GM19372 (cell line): ENCODE measurements at regions not wholly inside any gene's neighbourhood (a gene's known extent, or its start where the extent isn't known, plus 50 kb on each side); places are given as distances from the start of the nearest gene placed in this dataset.
"Not testable (repeated sequence)": the region's sequence is repeated elsewhere in the genome, so short reads cannot be mapped to it uniquely, and the experiment has no call there.

ENCODE experiments used
- ATAC-seq: cut with Tn5 transposase; IDR thresholded peaks from one replicate; pipeline ENCODE4 v1.9.1; 2021; ENCODE audit warnings: mild to moderate bottlenecking, low read depth, moderate library complexity; ENCODE audit not compliant: unreplicated experiment

DNA sequence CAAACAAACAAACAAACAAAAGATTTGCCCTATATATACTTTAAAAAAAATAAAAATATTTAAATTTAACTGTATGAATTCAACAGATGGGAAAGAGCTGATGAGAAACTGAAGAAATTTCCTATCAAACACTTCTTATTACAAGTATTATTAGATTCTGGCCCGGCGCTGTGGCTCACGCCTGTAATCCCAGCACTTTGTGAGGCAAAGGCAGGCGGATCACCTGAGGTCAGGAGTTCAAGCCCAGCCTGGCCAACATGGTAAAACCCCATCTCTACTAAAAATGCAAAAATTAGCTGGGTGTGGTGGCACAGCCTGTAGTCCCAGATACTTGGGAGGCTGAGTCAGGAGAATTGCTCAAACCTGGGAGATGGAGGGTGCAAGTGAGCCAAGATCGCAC lies 180.8 kb downstream of the ABCC12 start:
- ATAC-seq = not testable (repeated sequence)

DNA sequence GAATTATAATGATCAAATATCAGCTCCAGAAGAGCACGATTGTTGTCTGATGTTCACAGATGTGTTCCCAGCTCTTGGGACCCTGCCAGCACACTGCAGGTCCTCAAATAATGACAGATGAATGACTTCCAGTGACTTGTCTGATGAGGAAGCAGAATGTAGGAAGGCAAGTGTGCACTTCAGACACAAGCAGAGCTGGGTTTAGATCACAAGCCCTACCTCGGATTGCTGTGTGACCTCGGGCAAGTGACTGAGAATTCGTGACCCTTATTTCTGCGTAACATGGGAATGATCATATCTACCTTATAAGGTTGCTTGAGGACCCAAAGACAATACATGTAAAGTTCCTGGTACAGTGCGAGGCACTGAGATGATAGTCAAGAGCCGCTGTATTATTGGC lies 182.2 kb downstream of the ABCC12 start:
- no peak for ATAC-seq

DNA sequence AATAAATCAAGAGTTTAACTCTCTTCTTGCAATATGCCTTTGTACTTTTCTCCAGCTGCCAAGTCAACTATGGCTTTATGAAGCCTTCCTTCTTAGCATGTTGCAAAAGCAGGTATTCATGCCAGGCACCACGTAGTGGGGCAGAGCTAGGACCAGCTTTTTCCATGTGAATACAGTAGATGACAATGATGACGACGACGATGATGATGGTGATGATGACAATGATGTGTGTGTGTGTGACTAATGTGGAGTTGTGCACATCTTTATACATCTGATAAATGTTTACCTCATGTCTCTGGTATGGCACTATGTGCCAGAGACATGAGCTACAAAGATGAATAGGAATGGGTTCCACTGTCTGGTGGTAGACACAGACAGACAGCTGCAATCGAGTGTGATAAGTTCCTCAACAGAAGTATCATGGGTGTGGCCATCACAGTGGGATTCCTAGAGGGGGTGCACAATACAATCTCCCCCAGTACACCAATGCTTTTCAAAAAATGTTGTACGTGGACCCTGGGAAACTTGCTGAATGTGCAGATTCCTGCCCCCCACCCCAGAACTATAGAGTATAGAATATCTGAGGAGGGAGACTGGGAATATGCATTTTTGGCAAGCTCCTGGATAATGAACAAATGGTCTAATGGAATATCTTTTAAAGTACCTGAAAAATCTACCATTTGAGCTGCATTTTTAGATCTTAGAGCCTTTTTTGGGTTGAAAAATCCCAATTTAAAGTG lies 183.4 kb downstream of the ABCC12 start:
- no peak for ATAC-seq

DNA sequence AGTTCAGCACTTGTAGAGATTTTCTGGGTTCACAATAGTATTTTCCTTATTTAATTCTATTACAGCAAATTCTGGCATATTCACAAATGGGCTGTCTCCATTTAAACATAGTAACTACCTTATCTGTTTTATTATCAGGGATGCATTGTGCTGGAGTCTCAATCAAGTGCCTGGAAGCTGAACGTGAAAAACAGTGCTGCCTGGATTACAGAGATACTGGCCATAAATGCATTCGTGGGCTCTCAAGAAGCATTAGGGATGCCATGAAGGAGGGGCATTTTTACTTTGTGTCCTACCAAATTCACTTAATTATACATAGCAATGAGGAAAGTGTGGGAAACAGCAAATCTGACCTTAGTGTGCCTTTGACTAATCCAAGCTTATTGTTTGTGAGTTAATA lies 184.6 kb downstream of the ABCC12 start:
- no peak for ATAC-seq

DNA sequence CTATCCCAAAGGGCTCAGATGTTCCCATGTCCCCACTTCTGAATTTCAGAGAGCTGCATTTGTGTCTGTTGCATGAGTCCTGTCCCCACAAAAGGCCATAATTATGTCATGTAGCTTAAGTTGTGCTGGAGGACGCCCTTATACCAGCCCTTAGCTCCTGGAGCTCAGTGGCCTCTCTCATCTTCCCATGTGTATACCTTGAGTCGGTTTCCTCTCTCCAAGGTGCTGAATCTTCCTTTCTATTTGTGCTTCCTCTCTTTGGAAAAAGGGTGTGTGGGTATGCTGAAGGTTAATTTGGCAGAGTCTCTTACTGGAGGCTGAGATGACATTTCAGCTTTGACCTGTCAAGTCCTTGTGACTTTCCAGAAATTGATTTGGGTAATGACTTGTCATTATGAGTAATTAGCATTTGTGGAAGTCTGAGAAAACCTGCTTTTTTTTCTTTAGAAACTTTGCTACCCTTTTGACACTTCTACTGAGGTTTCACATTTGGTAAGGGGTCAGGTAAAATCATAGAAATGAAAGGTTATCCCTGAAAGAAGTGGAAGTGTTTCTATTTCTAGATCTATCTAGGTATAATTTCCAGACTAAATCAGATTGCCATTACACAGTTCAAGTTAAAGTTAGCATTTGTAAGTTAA lies 185.4 kb downstream of the ABCC12 start:
- no peak for ATAC-seq

DNA sequence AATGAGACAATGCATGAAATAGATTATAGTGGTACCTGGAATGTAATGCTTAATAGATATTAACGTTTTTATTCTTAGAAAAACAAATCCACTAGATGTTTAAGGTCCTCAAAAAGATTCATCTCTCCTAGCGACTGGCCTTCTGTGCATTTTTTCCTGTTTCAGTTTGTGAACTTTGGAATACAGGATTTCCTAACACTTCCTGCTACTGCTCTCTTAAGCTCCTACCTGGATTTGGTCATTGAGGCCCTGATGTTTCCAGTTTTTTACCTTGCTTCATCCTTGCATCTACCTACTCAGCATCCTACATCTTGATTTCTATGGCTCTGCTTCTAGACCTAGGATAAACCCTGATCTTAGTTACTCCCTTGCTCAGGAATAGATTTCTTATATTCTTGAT lies 188.4 kb downstream of the ABCC12 start:
- ATAC-seq = no peak

DNA sequence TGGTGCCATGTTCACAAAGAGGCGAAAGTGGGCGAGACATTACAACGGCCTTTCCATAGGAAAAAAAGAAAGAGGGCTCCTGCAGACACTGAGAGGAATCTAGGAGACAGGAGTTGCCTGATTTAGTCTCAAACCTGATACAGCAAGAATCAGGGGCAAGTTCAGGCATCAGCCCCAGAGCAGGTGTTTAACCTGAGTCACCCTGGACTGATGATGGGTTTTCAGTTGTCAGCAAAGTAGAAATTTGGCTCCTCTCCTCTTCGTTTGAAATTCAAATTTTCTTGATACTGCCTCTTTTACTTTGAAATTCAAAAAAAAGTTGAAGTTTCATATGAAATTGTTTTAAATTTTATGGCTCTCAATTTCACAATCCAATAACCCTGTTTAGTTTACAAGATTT lies 189.5 kb downstream of the ABCC12 start:
- ATAC-seq = no peak

DNA sequence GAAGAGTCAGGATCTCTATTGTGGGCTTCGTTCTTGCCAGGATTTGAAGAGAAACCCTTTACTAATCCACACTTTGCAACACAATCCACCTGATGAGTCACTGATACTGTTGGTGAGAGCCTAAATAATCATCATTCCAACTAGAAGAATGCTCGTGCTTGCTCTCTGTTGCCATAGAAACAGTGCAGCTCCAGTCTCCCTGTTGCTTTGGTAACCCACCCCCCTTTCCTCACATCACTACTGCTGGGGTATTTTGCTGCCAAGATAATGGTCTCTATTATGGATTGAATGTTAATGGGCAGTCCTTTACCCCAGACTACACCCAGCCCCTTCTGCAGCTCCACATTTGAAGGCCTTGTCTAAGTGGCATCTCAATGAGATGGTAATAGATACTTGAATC lies 190.4 kb downstream of the ABCC12 start:
- ATAC-seq = no peak

DNA sequence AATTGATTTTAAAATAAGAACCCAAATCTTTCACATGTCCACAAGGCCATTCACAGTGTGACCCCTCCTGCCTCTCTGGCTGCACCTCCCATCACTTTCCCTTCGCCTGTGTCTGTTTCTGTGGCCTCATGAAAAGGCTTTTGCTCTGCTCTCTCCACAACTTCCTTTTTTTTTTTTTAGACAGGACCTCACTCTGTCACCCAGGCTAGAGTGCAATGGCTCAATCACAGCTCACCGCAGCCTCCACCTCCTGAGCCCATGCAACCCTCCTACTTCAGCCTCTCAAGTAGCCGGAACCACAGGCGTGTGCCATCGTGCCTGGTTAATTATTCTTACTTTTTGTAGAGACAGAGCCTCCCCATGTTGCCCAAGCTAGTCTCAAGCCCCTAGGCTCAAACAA lies 197.1 kb downstream of the ABCC12 start:
- no peak for ATAC-seq

DNA sequence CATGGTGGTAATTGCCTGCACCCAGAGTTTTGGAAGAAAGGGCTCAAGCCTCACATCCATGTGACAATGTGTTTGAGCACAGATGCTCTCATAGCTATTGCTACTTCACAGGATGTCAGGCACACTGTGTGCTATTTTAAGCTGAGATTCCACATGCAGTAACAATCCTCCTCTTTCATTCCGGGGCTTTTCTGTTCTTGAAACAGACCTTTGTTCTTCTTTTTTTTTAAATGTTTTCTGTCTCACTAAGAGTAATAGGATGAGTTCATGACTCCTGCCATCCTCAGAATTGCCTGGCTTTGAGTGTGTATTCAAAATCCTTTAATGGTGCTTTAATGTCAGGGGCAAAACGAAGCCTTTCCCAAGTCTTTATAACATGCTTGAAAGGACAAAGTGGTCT lies 198.9 kb downstream of the ABCC12 start:
- ATAC-seq = no peak

DNA sequence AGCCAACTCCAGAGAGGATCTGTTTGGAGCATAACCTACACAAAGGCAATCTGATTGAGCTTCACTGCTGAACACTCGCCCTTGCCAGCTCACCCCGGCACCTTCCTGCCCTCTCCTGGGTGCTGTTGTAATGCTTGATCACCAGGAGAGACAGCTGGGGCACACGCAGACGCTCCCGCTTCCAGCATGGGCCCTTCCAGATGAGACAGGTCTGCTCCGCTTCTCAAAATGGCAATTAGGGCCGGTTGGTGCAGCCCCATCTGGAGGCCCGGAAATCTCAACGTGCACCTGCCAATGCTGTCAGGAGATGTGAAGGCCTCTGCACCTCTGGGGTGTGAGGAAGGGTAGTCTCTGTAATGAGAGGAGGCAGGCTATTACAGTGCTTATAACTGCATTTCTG lies 206.1 kb downstream of the ABCC12 start:
- ATAC-seq = no peak

DNA sequence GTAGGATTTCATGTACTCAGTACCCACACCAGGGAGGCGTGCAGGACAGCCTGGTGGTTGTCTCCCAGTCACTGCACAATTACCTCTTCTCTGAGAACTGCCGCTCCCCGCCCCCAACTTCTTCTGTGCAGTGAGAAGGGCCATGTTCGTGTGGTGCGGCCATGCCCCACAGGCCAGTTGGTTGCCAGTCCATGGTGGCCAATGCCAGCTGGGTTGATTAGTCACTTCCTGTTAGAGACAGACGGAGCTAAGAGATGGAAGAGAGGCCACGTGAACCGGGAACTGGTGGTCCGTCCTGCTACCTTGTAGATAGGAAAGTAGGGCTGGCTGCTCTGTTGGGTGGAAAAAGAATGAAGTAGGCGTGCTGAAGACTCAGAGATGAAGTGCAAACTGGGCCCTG lies 206.5 kb downstream of the ABCC12 start:
- ATAC-seq = no peak

DNA sequence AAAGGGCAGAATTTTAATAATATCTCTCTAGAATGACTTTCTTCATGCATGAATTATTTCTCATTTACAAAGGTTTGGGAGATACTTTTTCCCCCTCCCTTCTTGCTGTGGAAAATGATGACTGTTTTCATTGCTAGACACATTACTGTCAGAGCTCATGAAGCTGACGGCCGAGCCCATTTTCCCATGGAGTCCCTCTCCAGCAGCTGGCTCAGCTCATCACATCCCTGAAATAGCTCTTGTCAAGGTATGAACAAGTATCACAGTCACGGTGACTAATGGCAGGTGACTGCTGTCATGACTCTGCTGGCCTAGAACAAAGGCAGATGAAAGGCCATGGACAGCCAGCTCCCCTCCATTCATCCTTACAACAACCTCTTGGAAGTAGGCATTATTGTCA lies 208.1 kb downstream of the ABCC12 start:
- no peak for ATAC-seq

DNA sequence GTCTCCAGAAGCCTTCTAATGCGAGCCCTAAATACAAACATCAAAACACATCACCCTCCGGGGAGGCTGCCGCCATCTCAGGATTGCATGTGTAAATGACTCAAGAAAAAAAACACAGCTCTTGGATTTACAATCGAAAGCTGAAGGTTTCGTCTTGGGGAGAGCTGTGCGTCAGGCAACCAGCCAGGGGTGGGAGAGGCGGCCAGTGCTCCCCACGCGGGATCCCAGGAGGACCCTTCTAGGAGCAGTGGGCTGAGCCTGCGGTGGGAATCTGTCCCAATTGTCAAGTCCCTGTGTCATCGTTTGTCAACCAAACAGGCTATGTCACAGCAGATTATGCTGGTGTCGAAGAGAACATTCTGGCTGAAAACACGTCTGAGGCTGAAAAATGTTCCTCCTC lies 209.7 kb downstream of the ABCC12 start:
- ATAC-seq = no peak

DNA sequence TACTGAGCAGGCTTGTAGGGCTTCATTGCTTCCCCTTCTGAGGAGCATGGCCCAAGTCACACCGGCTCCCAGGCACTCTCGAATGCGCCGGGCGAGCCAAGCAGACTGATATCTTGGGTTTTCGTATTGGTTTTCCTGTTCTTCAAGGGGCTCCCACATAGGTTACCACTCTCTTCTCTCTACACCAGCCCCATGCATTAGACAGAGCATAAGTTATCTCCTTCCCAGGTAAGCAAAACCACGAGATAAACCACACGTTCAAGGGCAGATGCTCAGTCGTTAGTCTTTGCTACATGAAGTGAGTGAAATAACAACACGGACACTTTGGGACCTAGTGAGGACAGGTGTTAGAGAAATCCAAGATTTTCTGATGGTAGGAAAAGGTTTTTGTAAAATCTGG lies 211.2 kb downstream of the ABCC12 start:
- ATAC-seq = no peak

DNA sequence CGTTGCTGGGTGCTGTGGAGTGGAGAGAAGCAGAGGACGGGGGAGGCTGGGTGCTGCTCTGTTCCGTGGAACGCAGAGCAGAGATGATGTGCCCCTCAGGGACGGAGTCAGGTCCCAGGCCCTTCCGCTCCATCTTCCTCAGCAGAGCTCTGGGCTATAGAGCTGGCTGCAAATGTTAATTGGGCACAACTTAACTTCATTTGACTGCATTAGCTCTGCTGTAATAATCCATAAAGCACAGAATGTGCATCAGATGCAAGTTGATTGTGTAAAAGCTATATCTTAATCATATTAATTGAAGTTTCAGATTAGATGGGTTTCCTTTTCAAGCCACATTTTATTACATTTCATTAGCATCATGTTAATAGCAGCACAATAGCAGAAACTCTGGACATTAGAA lies 212.6 kb downstream of the ABCC12 start:
- ATAC-seq = no peak

DNA sequence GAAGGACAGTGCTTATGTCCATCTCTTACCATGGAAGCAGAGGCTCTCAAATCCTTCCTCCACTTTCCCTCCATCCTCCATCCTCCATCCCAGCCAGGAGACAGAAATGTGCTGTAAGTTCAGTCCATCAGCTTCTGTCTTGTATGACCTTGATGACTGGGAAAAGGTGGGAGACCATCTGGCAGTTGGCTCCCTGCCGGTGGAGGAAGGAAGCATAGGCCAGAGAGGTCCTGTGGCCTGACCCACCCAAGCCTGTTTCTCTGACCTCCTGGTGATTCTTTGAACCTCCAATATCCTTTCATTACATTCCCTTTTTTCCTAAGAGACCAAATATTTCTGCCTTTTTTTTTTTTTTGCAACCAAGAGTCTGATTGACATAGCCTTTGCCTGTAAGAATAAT lies 215.3 kb downstream of the ABCC12 start:
- ATAC-seq = no peak

DNA sequence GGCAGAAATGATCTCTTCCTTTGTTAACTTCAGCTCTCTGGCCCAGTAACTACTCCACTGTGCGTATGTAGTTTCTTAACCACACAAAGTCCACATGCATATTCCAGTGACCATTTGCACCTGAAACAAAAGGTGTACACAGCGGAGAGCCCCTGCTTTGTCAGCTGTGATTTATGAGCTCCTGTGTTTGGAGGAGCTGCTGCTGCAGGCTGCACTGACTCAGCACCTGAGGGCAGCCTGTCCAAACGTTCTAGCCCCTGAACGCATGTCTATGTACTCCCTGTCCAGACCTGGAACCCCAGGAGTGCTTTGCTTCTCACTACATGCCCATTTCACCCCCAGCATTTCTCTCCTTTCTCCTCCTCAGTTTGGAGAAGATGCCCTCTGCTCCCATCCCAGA lies 216.1 kb downstream of the ABCC12 start:
- no peak for ATAC-seq

DNA sequence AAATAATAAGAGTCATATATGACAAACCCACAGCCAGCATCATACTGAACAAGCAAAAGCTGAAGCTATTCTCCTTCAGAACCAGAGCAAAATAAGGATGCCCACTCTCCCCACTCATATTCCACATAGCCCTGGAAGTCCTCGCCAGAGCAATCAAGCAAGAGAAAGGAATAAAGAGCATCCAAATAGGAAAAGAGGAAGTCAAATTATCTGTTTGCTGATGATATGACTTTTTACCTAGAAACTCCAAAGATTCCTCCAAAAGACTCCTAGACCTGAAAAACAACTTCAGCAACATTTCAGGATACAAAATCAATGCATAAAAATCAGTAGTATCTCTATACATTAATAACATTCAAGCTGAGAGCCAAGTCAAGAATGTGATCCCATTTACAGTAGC lies 217.5 kb downstream of the ABCC12 start:
- ATAC-seq = no peak

DNA sequence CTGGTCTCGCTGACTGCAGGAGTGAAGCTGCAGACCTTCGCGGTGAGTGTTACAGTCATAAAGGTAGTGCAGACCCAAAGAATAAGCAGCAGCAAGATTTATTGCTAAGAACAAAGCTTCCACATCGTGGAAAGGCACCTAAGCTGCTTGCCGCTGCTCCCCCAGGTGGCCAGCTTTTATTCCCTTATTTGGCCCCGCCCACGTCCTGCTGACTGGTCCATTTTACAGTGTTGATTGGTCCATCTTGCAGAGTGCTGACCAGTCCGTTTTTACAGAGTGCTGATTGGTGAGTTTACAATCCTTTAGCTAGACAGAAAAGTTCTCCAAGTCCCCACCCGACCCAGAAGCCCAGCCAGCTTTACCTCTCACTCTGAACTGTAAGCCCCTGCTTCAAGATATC lies 227.8 kb downstream of the ABCC12 start:
- ATAC-seq = no peak

DNA sequence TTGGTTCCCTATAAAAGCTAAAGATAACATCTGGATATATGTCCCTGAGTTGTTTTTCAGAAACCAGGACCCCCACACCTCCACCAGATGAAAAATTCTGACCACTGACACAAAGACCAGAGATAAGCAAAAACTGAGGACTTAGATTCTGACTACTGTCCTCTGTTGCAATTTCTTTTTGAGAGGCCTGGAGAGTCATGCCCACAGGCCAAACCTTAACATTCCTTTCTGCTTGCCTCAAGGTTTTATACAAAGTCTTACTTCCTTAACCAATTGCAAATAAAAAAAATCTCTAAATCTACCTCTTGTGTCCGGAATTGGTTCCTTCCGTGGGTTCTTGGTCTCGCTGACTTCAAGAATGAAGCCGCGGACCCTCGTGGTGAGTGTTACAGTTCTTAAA lies 228.5 kb downstream of the ABCC12 start:
- ATAC-seq = no peak

DNA sequence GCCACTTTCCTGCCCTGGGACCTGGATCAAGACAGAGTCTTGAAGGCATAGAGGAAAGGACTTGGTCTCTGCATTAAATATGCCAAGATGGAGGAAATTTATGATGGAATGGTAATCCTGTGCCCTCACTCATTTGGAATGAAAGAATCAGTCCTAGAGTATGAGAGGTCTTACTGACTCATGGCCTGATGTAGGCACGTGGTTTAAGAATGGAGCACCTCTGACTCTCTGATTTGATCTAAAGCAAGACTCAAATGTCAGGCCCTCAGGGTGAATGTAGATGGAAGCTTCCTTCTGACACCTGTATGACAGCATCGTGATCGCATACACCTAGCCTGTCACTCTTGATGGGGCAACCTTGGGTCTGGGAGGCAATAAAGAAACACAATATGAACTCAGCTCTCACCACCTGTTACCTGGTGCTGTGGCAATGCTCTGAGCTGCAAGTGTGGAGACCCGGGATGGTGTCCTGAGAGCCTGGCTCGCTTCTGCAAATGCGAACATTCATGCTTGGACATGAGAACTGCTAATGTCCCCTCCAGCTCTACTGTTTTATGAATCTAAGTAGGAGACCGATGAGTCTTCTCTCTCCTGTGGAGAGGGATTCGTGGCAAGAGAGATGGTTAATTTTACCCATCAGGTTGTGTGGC lies 229.9 kb downstream of the ABCC12 start:
- no peak for ATAC-seq
